GM19452 (cell line): ENCODE measurements at regions not wholly inside any gene's neighbourhood (a gene's known extent, or its start where the extent isn't known, plus 50 kb on each side); places are given as distances from the start of the nearest gene placed in this dataset.

Experiments used
- ATAC-seq: cut with Tn5 transposase; IDR thresholded peaks from one replicate; pipeline ENCODE4 v1.9.1; 2021; ENCODE audit not compliant: unreplicated experiment

- ATAC-seq = no peak
Observed at GRCh38 chr2:16129716-16130540, 189.6 kb downstream of the MYCN start.

DNA sequence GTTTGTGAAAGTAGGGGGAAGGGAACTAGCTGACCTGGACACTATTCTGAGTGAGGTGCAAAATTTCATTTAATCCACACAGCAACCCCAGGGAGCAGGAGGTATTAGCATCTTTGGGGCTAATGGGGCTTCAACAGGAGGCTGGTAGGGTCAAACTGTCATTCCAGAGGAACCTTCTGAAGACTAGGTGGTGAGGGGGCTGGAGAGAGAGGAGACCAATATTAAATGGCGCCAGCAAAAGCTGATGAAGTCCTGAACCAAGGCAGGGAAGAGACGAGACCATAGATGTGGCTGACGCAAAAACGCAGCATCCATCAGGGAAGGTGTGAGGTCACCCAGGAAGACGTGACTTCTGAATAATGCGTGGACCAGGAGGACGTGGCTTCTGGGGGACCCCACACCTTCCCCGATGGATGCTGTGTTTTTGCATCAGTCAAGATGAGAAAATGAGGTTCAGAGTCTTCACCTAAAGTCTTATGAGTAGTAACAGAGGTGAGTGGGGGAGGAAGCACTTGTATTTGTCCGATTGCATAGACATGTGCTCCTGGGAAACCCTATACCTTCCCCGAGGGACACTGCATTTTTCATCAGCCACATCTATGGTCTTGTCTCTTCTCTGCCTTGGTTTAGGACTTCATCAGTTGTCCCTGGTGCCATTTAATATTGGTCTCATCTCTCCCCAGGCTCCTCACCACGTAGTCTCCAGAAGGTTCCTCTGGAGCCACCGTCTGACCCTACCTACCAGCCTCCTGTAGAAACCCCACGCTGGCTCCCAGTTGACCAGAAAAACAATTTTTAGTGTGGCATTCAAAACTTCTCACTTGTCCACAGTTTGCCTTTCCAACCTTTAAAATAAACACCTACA, 188.6 kb downstream of the MYCN start:
- ATAC-seq = no peak

GRCh38 chr2:16127958-16128357, 187.6 kb downstream of the MYCN start:
- no peak for ATAC-seq

GRCh38 chr2:16127276-16127940, 187.1 kb downstream of the MYCN start:
- no peak for ATAC-seq

- no peak for ATAC-seq
Observed at GRCh38 chr2:16126517-16127275, 186.3 kb downstream of the MYCN start.

- ATAC-seq = no peak
Observed at GRCh38 chr2:16125614-16126516, 185.5 kb downstream of the MYCN start.

DNA sequence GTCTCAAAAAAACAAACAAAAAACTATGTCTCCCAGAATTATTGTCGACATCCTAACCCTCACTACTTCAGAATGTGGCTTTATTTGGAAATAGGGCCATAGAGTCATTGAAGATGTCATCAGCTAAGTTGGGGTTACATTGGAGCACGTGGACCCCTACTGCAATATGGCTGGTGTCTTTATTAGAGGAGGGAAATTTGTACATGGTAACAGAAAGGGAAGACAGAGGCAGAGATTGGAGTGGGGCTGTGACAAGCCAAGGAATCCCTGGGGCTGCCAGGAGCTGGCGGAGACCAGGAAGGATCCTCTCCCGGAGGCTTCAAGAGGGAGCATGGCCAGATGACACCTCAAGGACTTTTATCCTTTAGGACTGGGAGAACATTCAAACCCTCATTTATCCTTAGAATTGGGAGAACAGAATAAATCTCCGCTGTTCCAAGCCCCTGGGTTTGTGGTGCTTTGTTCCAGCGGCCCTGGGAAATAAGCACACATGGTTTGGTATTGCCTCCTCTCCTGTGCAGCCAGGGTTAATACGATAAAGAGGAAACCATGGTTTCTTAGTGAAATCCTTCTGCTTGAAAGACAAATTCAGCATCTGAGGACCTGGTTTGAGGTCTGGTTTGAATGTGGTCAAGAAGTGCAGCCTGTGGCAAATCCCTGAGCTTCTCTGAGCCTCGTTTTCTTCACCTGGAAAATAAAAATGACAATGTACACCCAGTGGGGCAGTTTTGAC, 184.7 kb downstream of the MYCN start:
- no peak for ATAC-seq

DNA sequence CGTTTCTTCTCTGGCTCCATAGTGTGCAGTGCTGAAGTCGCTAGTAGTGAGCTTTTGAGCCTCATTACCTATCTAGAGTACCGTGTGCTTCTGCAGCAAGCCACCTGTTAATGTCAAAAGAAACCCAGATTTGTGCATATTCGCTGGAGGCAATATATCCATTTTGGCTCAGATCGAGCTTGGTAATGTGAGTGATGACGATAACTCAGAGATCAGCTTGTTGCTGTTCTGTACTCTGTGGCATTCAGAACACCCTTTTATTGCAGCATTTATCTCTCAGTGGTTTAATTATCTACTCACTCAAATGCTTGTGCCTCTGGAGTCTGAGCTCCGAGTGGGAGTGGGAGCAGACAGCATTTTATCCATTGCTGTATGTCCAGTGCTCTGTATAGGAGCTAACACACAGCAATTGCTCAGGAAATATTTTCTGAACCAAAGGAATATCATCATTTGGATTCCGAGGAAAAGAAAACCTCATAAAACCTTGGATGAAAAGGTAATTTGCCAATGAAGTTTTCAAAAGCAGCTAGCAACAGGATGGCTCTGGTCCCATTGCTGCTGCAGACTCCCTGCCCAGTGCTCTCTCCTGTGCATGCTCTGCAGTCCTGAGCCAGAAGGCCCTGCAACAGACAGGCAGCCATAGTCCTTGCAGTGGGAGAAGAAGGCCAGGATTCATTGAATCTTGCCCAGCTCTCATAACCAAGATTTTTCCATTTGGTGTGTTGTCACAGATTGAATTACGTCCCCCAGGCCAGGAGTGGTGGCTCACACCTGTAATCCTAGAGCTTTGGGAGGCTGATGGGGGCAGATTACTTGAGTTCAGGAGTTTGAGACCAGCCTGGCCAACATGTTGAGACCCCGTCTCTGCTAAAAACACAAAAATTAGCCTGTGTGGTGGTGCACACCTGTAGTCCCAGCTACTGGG, 183.8 kb downstream of the MYCN start:
- ATAC-seq = no peak

DNA sequence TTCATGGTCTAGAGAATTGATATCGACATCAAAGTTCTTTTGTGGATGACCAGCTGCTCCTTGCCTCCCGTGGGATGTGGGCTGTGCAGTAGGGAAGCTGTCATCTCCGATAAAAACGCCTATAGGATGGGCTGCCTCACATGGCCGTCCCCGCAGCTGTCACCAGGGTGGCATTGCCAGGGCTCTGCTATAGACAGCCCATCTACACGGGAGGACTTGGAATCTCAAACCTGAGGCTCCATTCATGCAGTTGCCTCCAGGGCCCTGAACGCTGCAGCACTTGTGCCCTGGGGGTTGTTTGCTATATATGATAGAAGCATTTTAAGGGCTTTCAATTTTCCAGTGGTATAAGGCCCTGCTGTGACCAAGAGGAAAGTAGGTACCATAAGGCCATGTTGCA, 183.1 kb downstream of the MYCN start:
- no peak for ATAC-seq

DNA sequence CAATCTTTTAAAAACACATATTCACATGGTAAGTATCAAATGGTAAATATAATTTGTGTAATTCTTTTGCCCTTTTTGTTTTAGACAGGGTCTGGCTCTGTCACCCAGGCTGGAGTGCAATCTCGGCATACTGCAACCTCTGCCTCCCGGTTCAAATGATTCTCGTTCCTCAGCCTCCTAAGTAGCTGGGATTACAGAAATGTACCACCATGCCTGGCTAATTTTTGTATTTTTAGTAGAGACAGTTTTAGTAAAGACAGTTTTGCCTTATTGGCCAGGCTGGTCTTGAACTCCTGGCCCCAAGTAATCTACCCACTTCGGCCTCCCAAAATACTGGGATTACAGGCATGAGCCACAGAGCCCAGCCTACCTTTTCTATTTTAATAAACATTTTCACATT, 182.2 kb downstream of the MYCN start:
- no peak for ATAC-seq

DNA sequence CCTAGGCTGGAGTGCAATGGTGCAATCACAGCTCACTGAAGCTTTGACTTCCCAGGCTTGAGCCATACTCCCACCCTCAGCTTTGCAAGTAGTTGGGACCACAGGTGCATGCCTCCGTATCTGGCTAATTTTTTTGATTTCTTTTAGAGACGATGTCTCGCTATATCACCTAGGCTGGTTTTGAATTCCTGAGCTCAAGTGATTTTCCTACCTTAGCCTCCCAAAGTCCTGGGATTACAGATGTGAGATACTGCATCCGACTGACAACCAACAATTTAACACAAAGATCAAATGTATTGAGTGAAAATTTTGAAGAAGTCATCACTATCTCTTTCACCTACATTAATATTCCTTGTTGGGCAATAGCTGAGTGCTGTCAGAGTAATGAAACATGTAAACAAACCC, 181.6 kb downstream of the MYCN start:
- ATAC-seq = no peak

DNA sequence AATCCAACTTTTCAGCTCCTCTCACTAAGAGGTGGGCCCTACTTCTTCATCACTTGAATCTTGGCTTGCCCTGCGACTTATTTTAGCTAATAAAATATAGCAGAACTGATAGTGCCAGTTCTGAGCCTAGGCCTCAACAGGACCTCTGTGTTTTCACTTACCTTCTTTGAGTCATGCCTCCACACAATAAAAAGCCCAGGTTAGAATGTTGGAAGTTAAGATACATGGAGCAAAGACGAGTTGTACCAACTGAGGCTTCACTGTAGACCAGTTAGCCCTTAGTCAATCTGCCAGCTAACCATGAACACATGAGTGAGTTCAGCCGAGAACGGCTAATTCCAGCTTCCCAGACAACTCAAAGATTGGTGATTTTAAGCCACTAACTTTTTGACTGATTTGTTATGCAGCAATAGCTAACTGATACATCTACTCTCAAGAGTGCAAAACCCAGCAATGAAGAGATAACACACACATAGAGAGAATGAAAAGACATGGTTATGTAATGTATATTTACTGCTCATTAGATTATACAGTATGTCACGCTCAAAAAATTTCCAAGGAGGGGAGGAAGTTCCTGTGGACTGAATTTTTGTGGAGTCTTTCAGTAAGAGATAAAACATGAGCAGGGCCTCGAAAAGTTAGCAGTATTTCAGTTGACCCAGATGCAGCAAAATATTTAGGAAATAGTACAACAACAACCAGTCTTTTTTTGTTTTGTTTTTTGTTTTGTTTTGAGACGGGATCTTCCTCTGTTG, 181.1 kb downstream of the MYCN start:
- no peak for ATAC-seq

DNA sequence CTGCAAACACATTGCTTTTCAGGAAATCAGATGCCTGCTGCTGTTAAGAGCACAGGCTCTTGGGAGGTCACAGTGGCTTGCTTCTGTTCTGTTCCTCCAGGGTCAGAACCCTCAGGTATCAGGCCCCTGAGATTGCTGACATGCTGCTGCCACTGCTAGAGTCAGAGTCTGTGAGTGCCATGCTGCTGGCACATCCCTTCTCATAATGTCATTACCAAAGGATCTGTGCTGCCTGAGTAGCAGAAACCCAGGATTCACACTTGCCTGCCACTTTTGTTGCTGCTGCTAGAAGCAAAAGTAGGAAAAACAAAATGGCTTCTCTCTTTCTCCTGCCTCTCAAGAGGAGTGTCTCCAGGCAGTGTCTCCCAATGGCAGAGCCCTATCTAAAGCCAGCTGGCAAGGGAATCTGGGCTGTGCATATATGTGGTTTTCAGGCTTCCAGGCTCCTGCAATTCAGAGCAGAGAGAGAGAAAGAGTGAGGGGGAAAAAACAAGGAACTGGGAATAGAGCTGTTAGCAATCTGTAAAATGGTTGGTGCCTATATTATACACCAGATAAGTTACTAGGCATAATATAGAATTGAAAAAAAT, 180.3 kb downstream of the MYCN start:
- ATAC-seq = no peak

DNA sequence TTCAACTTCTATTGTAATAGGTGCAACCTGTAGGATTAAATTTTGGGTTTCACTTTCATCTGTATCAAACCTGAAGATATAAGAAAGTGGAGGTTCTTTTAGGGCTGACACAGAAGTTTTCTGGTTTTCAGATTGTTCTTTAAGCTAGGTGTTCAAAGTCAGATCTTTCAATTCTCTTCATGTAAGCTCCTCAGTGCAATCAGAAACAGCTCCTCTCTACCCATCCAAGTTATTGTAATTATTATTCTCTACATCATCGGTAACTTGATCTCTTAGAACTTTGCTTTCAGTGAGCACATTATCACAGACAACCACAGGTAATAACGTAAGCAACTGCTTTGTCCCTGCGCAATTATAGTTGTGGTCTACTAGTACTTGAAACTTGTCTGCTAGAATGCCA, 179.4 kb downstream of the MYCN start:
- no peak for ATAC-seq

- no peak for ATAC-seq
Observed at GRCh38 chr2:16118611-16119590, 178.6 kb downstream of the MYCN start.
